ENCODE measurements at regions not wholly inside any gene's neighbourhood (a gene's known extent, or its start where the extent isn't known, plus 50 kb on each side); places are given as distances from the start of the nearest gene placed in this dataset.

GRCh38 chr4:110949542-110949941 lies 326.7 kb upstream of the PITX2 start:
- BruUV-seq (replicated peaks), result no TSS peak
- Histone ChIP-seq H3K9ac (replicated peaks; ENCODE audit: extremely low read depth, insufficient read depth, low read length) (no peak overlapping the region), H3K9me1 (replicated peaks; ENCODE audit: control insufficient read depth, extremely low read depth, insufficient read depth, low read length) (no peaks in the 10 kb centered on the region), H3K27me3 (ENCODE audit: control insufficient read depth in 2 of 2, insufficient read depth in 2 of 2, low read length in 2 of 2) (no peaks in the 10 kb centered on the region), H3K79me2 (ENCODE audit: control insufficient read depth, insufficient read depth, low read length) (no peaks in the 10 kb centered on the region), H3K9me3 (replicated peaks; ENCODE audit: control insufficient read depth, insufficient read depth, low read length) (no peaks in the 10 kb centered on the region), H3K4me2 (ENCODE audit: insufficient read depth, low read length) (no peak overlapping the region), H3K36me3 (ENCODE audit: control insufficient read depth in 2 of 2, extremely low read depth in 1 of 2, insufficient read depth in 2 of 2, low read length in 2 of 2) (no peaks in the 10 kb centered on the region), H3K27ac (ENCODE audit: insufficient read depth, low read depth, low read length) (no peak overlapping the region), H3K4me3 (replicated peaks in 1 of 3; ENCODE audit: insufficient read depth in 1 of 3, low read depth in 1 of 3, low read length in 3 of 3) (no peak overlapping the region), H4K20me1 (replicated peaks; ENCODE audit: control insufficient read depth, extremely low read depth, insufficient read depth, low read length) (no peaks in the 10 kb centered on the region), H3K4me1 (ENCODE audit: control insufficient read depth, extremely low read depth, insufficient read depth, low read length) (no peaks in the 10 kb centered on the region), H2AFZ (ENCODE audit: low read depth, low read length) (no peak overlapping the region)
- ChIA-PET POLR2A (no interaction called here), CTCF (interaction anchor here (1.3 kb wide), 1 partner anchor 283 kb away, joined by 3 read pairs; no protein-coding TSS in a partner anchor)
- FAIRE-seq, result no peak
- TF ChIP-seq POLR2AphosphoS5 (IDR thresholded peaks at IDR 0.05; ENCODE audit: insufficient read depth, low read depth, low read length), result no peak
- no peak for TF ChIP-seq CTCF (IDR thresholded peaks at IDR 0.05; ENCODE audit: extremely low read depth in 1 of 2, insufficient read depth in 1 of 2, low read depth in 1 of 2, low read length in 2 of 2)
- no peak for TF ChIP-seq MAX (IDR thresholded peaks at IDR 0.05; ENCODE audit: insufficient read depth, insufficient read length)
- TF ChIP-seq JUN (IDR thresholded peaks at IDR 0.05; ENCODE audit: borderline replicate concordance, insufficient read depth, insufficient read length, low read depth), result no peak
- no peak for TF ChIP-seq POLR2A (IDR thresholded peaks at IDR 0.05; ENCODE audit: low read depth, low read length)
- no peak for TF ChIP-seq GATA2 (IDR thresholded peaks at IDR 0.05; ENCODE audit: insufficient read depth, insufficient read length, low read depth, low read length)
- no peak for TF ChIP-seq EZH2 (IDR thresholded peaks at IDR 0.05; ENCODE audit: borderline replicate concordance, low read depth, low read length, severe bottlenecking)
- TF ChIP-seq FOS (IDR thresholded peaks at IDR 0.05; ENCODE audit: borderline replicate concordance, insufficient read depth, low read length), result no peak
- no peak for TF ChIP-seq MYC (IDR thresholded peaks at IDR 0.05; ENCODE audit: low read depth, low read length)
- no peak for DNase-seq (ENCODE audit: low read depth, low spot score)
- intact Hi-C loops (cut with micrococcal nuclease), result no loop called here
- dilution Hi-C loops (cut with MboI; ENCODE audit: extremely low pct_ligation_motif_present, low sequenced_read_pairs), result no loop called here

Measured in endothelial cell of umbilical vein (primary cell).